Thoracic aorta (tissue), 2 donors: ENCODE measurements at regions not wholly inside any gene's neighbourhood (a gene's known extent, or its start where the extent isn't known, plus 50 kb on each side); places are given as distances from the start of the nearest gene placed in this dataset.

ENCODE experiments used
- ATAC-seq: fragments of 150-250 bp; one replicate; pipeline ENCODE4 v1.8.0; 2017; ENCODE audit warnings: low read depth; ENCODE audit not compliant: insufficient number of reproducible peaks, low FRiP score
- DNase-seq: peaks from one replicate; pipeline ENCODE4 v3.0.0-alpha.2; 2020; ENCODE audit warnings: low spot score
- H3K27ac ChIP-seq, 2 donors: fragments of 200-600 bp; sonication (generic); 1 replicate in 1 of 2; 2 replicates in 1 of 2; pipeline ENCODE4 v1.5.1; 2016; ENCODE audit warnings: mild to moderate bottlenecking in 2 of 2, moderate library complexity in 2 of 2
- H3K27me3 ChIP-seq: fragments of 200-600 bp; sonication (generic); replicated peaks from 2 replicates; pipeline ENCODE4 v1.6.0; 2016; ENCODE audit warnings: mild to moderate bottlenecking; ENCODE audit not compliant: insufficient read depth
- H3K36me3 ChIP-seq: fragments of 200-600 bp; sonication (generic); one replicate; pipeline ENCODE4 v1.5.1; 2016
- H3K4me1 ChIP-seq, 2 donors: fragments of 200-600 bp; sonication (generic); 1 replicate in 1 of 2; 2 replicates in 1 of 2; pipeline versions ENCODE4 v1.5.1 to v1.6.0; 2016; ENCODE audit warnings: low read depth in 2 of 2, mild to moderate bottlenecking in 1 of 2; ENCODE audit not compliant: control insufficient read depth in 1 of 2
- H3K4me3 ChIP-seq: fragments of 200-600 bp; sonication (generic); 2 replicates; pipeline ENCODE4 v1.5.1; 2016; ENCODE audit warnings: mild to moderate bottlenecking
- H3K9me3 ChIP-seq: fragments of 200-600 bp; sonication (generic); 2 replicates; pipeline ENCODE4 v1.5.1; 2016
- TF ChIP-seq, protein P1 (sequence below): fragments of 200-600 bp; sonication (generic); IDR thresholded peaks from one replicate; pipeline ENCODE4 v1.5.1; 2019; ENCODE audit warnings: antibody characterized with exemption

DNA sequence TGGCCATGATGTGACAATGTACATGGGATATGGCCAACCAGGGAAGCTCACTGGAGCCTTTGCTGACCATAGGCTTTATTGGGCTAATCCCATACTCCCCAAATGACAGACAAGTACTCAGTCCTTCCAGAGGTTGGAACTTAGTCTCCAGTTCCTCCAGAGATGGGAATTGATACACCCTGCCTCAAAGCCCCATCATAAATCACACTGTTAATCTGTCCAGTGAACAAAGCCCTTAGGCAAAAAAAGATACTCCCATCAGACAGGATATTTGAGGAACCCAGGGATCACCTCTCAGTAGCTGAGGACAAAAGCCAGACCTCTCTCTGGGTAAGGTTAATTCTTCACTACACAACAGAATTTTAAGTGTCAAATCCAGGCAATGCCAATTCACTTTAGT, 247.5 kb upstream of the CDH20 start:
- no peaks in the 10 kb centered on the region for H3K9me3 ChIP-seq
- H3K4me3 ChIP-seq, result no peak overlapping the region
- H3K27me3 ChIP-seq, result no peaks in the 10 kb centered on the region
- DNase-seq (no peak), ATAC-seq (no peak)
- no peaks in the 10 kb centered on the region for H3K36me3 ChIP-seq
- H3K4me1 ChIP-seq, result no peaks in the 10 kb centered on the region
- no peak overlapping the region for H3K27ac ChIP-seq
- TF ChIP-seq, protein P1, sequence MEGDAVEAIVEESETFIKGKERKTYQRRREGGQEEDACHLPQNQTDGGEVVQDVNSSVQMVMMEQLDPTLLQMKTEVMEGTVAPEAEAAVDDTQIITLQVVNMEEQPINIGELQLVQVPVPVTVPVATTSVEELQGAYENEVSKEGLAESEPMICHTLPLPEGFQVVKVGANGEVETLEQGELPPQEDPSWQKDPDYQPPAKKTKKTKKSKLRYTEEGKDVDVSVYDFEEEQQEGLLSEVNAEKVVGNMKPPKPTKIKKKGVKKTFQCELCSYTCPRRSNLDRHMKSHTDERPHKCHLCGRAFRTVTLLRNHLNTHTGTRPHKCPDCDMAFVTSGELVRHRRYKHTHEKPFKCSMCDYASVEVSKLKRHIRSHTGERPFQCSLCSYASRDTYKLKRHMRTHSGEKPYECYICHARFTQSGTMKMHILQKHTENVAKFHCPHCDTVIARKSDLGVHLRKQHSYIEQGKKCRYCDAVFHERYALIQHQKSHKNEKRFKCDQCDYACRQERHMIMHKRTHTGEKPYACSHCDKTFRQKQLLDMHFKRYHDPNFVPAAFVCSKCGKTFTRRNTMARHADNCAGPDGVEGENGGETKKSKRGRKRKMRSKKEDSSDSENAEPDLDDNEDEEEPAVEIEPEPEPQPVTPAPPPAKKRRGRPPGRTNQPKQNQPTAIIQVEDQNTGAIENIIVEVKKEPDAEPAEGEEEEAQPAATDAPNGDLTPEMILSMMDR, result no peak

DNA sequence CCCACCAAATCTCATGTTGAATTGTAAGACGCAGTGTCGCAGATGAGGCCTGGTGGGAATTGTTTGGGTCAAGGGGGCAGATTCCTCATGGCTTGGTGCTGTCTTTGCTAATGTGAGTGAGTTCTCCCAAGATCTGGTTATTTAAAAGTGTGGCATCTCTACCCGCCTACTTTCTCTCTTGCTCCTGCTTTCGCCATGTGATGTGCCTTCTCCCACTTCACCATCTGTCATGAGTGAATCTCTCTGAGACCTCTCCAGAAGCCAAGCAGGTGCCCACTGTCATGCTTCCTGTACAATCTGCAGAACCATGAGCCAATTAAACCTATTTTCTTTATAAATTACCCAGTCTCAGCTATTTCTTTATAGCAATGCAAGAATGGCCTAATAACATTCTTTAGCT, 246.6 kb upstream of the CDH20 start:
- ATAC-seq (no peak), DNase-seq (no peak)
- no peaks in the 10 kb centered on the region for H3K9me3 ChIP-seq
- H3K4me1 ChIP-seq, result no peaks in the 10 kb centered on the region
- H3K4me3 ChIP-seq, result no peak overlapping the region
- H3K27me3 ChIP-seq, result no peaks in the 10 kb centered on the region
- H3K36me3 ChIP-seq, result no peaks in the 10 kb centered on the region
- TF ChIP-seq, protein P1, result no peak
- no peak overlapping the region for H3K27ac ChIP-seq

DNA sequence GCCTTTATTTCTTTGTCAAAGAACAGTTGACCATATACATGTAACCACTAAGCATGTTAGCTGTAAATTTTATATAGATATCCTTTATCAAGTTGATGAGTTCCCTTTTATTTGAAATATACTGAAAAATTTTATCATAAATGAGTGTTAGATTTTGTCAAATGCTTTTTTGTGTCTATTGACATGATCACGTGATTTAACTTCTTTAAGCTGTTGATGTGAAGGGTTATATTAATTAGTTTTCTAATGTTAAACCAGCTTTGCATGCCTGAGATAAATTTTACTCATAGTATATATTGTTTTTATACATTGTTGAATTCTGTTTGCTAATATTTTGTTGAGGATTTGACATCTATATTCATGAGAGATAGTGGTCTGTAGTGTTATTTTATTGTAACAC, 241.9 kb upstream of the CDH20 start:
- Histone ChIP-seq H3K4me3 (no peak overlapping the region), H3K27ac (no peak overlapping the region), H3K27me3 (no peaks in the 10 kb centered on the region), H3K9me3 (no peaks in the 10 kb centered on the region), H3K36me3 (no peaks in the 10 kb centered on the region), H3K4me1 (no peaks in the 10 kb centered on the region)
- ATAC-seq, result no peak
- no peak for DNase-seq
- TF ChIP-seq, protein P1, result no peak

DNA sequence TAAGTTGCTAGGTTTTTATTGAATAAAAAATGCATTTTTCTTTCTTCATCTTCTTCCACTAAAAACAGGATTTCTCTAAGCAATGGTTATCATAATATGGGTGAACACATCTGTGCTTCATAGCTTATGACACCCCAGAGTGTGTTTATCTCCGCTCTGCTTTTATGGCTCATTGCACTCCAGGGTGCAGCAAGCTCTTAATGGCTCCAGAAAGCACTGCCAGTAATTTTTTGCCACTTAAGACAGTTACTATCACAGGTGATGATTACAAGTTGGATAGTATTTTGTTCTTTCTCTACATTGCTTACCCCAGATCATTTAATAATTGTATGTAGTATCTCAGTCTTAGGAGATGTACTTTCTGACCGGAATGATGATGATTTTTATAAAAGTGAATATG, 239.3 kb upstream of the CDH20 start:
- Histone ChIP-seq H3K27ac (no peak overlapping the region), H3K4me3 (no peak overlapping the region), H3K36me3 (no peaks in the 10 kb centered on the region), H3K4me1 (no peaks in the 10 kb centered on the region), H3K27me3 (no peaks in the 10 kb centered on the region), H3K9me3 (no peaks in the 10 kb centered on the region)
- DNase-seq, result no peak
- TF ChIP-seq, protein P1, result no peak
- no peak for ATAC-seq

DNA sequence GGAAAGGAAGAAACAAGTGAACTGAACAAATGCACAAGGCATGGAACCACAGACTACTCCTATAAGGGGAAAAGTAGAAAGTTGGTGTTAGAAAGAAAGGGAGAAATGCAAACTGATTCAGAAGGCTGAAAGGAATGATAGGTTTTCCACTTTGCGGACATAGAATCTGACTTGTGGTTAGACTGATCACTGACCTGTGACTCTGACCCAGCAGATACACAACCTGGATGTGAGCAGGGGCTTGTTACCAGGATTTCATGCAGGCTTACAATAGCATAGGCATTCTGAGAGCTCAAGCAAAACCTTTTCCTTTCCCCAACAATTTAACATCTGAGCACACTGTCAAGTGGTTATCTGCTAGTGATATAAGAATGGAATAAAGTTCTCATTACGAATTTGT, 237.0 kb upstream of the CDH20 start:
- TF ChIP-seq, protein P1, result no peak
- DNase-seq, result no peak
- Histone ChIP-seq H3K27me3 (no peaks in the 10 kb centered on the region), H3K9me3 (no peaks in the 10 kb centered on the region), H3K36me3 (no peaks in the 10 kb centered on the region), H3K27ac (no peak overlapping the region), H3K4me3 (no peak overlapping the region), H3K4me1 (no peaks in the 10 kb centered on the region)
- ATAC-seq, result no peak
